Endothelial cell of umbilical vein (primary cell): ENCODE measurements at regions not wholly inside any gene's neighbourhood (a gene's known extent, or its start where the extent isn't known, plus 50 kb on each side); places are given as distances from the start of the nearest gene placed in this dataset.

Source experiments
- BruUV-seq: library from RNA; stranded (reverse); fragments of 400-500 nt; replicated peaks from 2 replicates; lab custom pipeline; 2021; lab: Mats Ljungman, UMichigan
- CTCF ChIA-PET: fragments of 300-600, 350-600 bp; sonication (Branson Sonifier 250); formaldehyde crosslinking; loops from one replicate; lab custom pipeline; 2021; ENCODE audit warnings: antibody characterized with exemption, inconsistent platforms; lab: Charles Lee
- POLR2A ChIA-PET: fragments of 300-600, 350-600 bp; sonication (Branson Sonifier 250); formaldehyde crosslinking; loops from one replicate; lab custom pipeline; 2021; ENCODE audit warnings: antibody characterized with exemption, inconsistent platforms; lab: Charles Lee
- DNase-seq: peaks from one replicate; pipeline ENCODE4 v3.0.0-alpha.2; 2011; ENCODE audit warnings: low read depth, low spot score
- FAIRE-seq: peaks from 2 replicates; lab custom pipeline; 2011; peaks lifted over from hg19 to GRCh38; lab: Jason Lieb, UNC
- H2AFZ ChIP-seq: 2 replicates; pipeline ENCODE4 v1.6.0; 2012; ENCODE audit warnings: low read depth, low read length, control low read depth, inconsistent platforms
- H3K27ac ChIP-seq: 2 replicates; pipeline ENCODE4 v1.5.1; 2011; ENCODE audit warnings: low read depth, mild to moderate bottlenecking, control low read depth, low read length, moderate library complexity; ENCODE audit not compliant: insufficient read depth
- H3K27me3 ChIP-seq, 2 experiments: 2 replicates each; pipeline versions ENCODE4 v1.6.0 to v1.6.1; 2011; ENCODE audit warnings: low read length in 2 of 2, mixed read lengths in 1 of 2; ENCODE audit not compliant: control insufficient read depth in 2 of 2, insufficient read depth in 2 of 2
- H3K36me3 ChIP-seq, 2 experiments: 2 replicates in 1 of 2; 3 replicates in 1 of 2; pipeline ENCODE4 v1.5.1; 2011; ENCODE audit warnings: low read length in 2 of 2, mild to moderate bottlenecking in 1 of 2, moderate library complexity in 1 of 2; ENCODE audit not compliant: control insufficient read depth in 2 of 2, insufficient read depth in 2 of 2; ENCODE audit errors: extremely low read depth in 1 of 2
- H3K4me1 ChIP-seq: 3 replicates; pipeline ENCODE4 v1.5.1; 2011; ENCODE audit warnings: mild to moderate bottlenecking, low read length; ENCODE audit not compliant: control insufficient read depth, insufficient read depth; ENCODE audit errors: extremely low read depth
- H3K4me2 ChIP-seq: 2 replicates; pipeline ENCODE4 v1.6.1; 2011; ENCODE audit warnings: low read length, control low read depth, mixed read lengths; ENCODE audit not compliant: insufficient read depth
- H3K4me3 ChIP-seq, 3 experiments: fragments of 200-600 bp in 1 of 3; sonication (generic), shearing (Covaris generic) in 1 of 3; replicated peaks in 1 of 3; 2 replicates each; pipeline ENCODE4 v1.5.1; 2011 to 2016; ENCODE audit warnings: control low read depth in 3 of 3, low read length in 3 of 3, mild to moderate bottlenecking in 2 of 3, inconsistent platforms in 1 of 3, low read depth in 1 of 3, moderate library complexity in 1 of 3; ENCODE audit not compliant: insufficient read depth in 1 of 3
- H3K79me2 ChIP-seq: 2 replicates; pipeline ENCODE4 v1.6.0; 2012; ENCODE audit warnings: low read length, inconsistent platforms; ENCODE audit not compliant: control insufficient read depth, insufficient read depth
- H3K9ac ChIP-seq: replicated peaks from 2 replicates; pipeline ENCODE3; 2011; ENCODE audit warnings: low read length, control low read depth; ENCODE audit not compliant: insufficient read depth; ENCODE audit errors: extremely low read depth
- H3K9me1 ChIP-seq: replicated peaks from 3 replicates; pipeline ENCODE4 v1.6.0; 2011; ENCODE audit warnings: mild to moderate bottlenecking, low read length; ENCODE audit not compliant: control insufficient read depth, insufficient read depth; ENCODE audit errors: extremely low read depth
- H3K9me3 ChIP-seq: replicated peaks from 2 replicates; pipeline ENCODE4 v1.5.1; 2012; ENCODE audit warnings: low read length, inconsistent platforms; ENCODE audit not compliant: control insufficient read depth, insufficient read depth
- H4K20me1 ChIP-seq: replicated peaks from 2 replicates; pipeline ENCODE3; 2011; ENCODE audit warnings: mild to moderate bottlenecking, low read length; ENCODE audit not compliant: control insufficient read depth, insufficient read depth; ENCODE audit errors: extremely low read depth
- EZH2 ChIP-seq: IDR thresholded peaks from 2 replicates; pipeline ENCODE4 v1.6.1; 2012; ENCODE audit warnings: borderline replicate concordance, low read depth, mild to moderate bottlenecking, moderate library complexity, low read length, inconsistent platforms; ENCODE audit not compliant: severe bottlenecking
- FOS ChIP-seq: IDR thresholded peaks from 2 replicates; pipeline ENCODE4 v1.6.1; 2011; ENCODE audit warnings: mild to moderate bottlenecking, low read length, moderate library complexity, borderline replicate concordance; ENCODE audit not compliant: insufficient read depth
- GATA2 ChIP-seq: IDR thresholded peaks from 2 replicates; pipeline ENCODE4 v1.7.0; 2011; ENCODE audit warnings: low read depth, mild to moderate bottlenecking, moderate library complexity, mixed read lengths, low read length; ENCODE audit not compliant: insufficient read length, insufficient read depth
- JUN ChIP-seq: IDR thresholded peaks from 2 replicates; pipeline ENCODE4 v1.6.1; 2011; ENCODE audit warnings: borderline replicate concordance, low read depth; ENCODE audit not compliant: insufficient read length, insufficient read depth
- MYC ChIP-seq: IDR thresholded peaks from one replicate; pipeline ENCODE4 v1.6.1; 2011; ENCODE audit warnings: mild to moderate bottlenecking, low read depth, low read length
- POLR2A ChIP-seq: IDR thresholded peaks from 2 replicates; pipeline ENCODE4 v1.6.1; 2012; ENCODE audit warnings: low read depth, mild to moderate bottlenecking, control low read depth, low read length
- POLR2AphosphoS5 ChIP-seq: IDR thresholded peaks from 2 replicates; pipeline ENCODE4 v1.6.1; 2012; ENCODE audit warnings: low read depth, mild to moderate bottlenecking, control low read depth, low read length, moderate library complexity; ENCODE audit not compliant: insufficient read depth
- dilution Hi-C: fragments of 300-500 bp; cut with MboI; formaldehyde crosslinking; loops from one replicate; pipeline ENCODE4 v1.15.0; 2019; ENCODE audit warnings: low sequenced_read_pairs; ENCODE audit not compliant: extremely low pct_ligation_motif_present
- intact Hi-C: fragments of 100-400 bp; cut with micrococcal nuclease; formaldehyde crosslinking; loops from one replicate; pipeline ENCODE4 v1.10.0; 2022
- TF ChIP-seq, protein P1 (sequence below), 2 donors: IDR thresholded peaks; 1 replicate in 1 of 2; 2 replicates in 1 of 2; pipeline ENCODE4 v1.5.1; 2011; ENCODE audit warnings: low read length in 2 of 2, mild to moderate bottlenecking in 2 of 2, moderate library complexity in 2 of 2, control low read depth in 1 of 2, inconsistent platforms in 1 of 2, low read depth in 1 of 2; ENCODE audit not compliant: insufficient read depth in 1 of 2; ENCODE audit errors: extremely low read depth in 1 of 2
- TF ChIP-seq, protein P2 (sequence below): IDR thresholded peaks from 2 replicates; pipeline ENCODE4 v1.6.1; 2011; ENCODE audit not compliant: insufficient read depth, insufficient read length

DNA sequence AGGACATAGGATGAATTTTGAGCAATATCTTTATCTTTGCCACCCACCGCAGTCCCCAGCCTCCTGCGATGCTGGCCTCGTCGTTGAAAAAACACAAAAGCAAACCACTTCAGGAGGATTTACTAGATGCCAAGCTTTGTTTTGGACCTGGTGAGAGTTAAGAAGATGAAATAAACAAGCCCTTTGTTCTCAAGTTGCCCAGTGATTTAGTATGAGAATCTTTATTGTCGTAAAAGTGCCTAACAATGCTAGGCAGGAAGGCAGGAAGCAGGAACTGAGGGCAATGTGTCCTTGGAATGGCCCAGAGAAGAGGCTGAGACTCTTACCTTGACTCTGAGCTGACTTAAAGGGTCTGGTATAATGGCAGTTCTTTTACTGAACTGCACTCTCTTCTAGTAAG is 116.0 kb downstream of the TRMT11 start:
- H3K79me2 ChIP-seq: no peaks in the 10 kb centered on the region
- H3K4me2 ChIP-seq: no peak overlapping the region
- intact Hi-C loops (no loop called here), dilution Hi-C loops (no loop called here)
- H3K27me3 ChIP-seq: no peaks in the 10 kb centered on the region
- no peaks in the 10 kb centered on the region for H4K20me1 ChIP-seq
- TF ChIP-seq MYC (no peak), POLR2A (no peak), JUN (no peak), GATA2 (no peak), FOS (no peak), EZH2 (no peak), POLR2AphosphoS5 (no peak)
- TF ChIP-seq, protein P1, sequence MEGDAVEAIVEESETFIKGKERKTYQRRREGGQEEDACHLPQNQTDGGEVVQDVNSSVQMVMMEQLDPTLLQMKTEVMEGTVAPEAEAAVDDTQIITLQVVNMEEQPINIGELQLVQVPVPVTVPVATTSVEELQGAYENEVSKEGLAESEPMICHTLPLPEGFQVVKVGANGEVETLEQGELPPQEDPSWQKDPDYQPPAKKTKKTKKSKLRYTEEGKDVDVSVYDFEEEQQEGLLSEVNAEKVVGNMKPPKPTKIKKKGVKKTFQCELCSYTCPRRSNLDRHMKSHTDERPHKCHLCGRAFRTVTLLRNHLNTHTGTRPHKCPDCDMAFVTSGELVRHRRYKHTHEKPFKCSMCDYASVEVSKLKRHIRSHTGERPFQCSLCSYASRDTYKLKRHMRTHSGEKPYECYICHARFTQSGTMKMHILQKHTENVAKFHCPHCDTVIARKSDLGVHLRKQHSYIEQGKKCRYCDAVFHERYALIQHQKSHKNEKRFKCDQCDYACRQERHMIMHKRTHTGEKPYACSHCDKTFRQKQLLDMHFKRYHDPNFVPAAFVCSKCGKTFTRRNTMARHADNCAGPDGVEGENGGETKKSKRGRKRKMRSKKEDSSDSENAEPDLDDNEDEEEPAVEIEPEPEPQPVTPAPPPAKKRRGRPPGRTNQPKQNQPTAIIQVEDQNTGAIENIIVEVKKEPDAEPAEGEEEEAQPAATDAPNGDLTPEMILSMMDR (IDR thresholded peaks at IDR 0.05; ENCODE audit: extremely low read depth in 1 of 2, insufficient read depth in 1 of 2, low read depth in 1 of 2, low read length in 2 of 2): no peak
- TF ChIP-seq, protein P2, sequence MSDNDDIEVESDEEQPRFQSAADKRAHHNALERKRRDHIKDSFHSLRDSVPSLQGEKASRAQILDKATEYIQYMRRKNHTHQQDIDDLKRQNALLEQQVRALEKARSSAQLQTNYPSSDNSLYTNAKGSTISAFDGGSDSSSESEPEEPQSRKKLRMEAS: no peak
- no peaks in the 10 kb centered on the region for H3K4me1 ChIP-seq
- no peaks in the 10 kb centered on the region for H3K36me3 ChIP-seq
- H3K9me1 ChIP-seq: no peaks in the 10 kb centered on the region
- CTCF ChIA-PET: no interaction called here
- H3K9me3 ChIP-seq: no peaks in the 10 kb centered on the region
- H3K4me3 ChIP-seq: no peak overlapping the region
- no peak for DNase-seq
- no peak overlapping the region for H2AFZ ChIP-seq
- no peak for FAIRE-seq
- no peak overlapping the region for H3K9ac ChIP-seq
- no peak overlapping the region for H3K27ac ChIP-seq
- no TSS peak for BruUV-seq
- POLR2A ChIA-PET: no interaction called here
